ENCODE measurements at regions not wholly inside any gene's neighbourhood (a gene's known extent, or its start where the extent isn't known, plus 50 kb on each side); places are given as distances from the start of the nearest gene placed in this dataset.

DNA sequence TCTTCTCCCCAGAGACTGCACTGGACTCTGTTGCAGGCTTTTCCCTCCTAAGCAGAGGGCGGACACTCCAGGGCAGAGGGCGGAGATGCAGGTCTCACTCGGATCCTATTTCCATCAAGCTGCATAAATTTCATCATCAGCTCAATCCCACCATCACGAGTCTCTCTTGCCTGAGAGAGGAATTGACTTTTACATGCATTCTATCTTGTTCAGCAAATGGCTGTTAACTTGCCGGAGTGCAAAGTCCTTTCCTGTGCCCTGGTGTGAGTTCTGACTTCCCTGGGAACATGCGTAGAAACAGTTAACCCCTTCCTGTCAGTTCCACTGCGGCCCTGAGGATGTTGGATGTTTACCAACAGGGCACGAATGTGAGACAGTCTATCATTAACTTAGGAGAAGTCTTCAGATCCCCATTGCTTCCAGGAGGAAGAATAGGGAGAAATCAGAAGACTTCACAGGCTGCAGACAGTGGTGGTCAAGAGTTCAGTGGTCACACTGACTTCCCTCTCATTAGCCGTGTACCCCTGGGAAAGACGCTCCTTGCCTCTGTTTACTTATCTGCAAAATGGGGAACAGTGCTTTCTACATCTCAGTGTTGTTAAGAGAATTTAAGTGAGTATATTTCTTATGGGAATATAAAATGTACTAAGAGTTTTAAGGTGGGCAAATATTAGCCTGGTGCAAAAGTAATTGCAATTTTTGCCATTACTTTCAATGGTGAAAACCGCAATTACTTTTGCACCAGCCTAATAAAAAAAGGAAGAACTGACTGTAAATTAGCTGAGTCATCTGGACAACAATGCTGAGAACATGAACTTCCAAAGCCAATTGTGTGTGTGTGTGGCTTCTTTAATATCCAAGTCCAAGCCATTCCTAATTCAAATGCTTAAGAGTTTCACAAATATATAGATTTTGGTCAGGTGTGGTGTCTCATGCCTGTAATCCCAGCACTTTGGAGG lies 248.0 kb downstream of the DRD1 start:
- WGBS, 5 donors: 38 to 60% (median 39%) methylated on average over 11 of the region's 11 CpGs
- H3K36me3 ChIP-seq: no peaks in the 10 kb centered on the region
- no peak overlapping the region for H3K4me3 ChIP-seq
- intact Hi-C loops (cut with DNase I; ENCODE audit: low total_unique reads): no loop called here
- H3K9me3 ChIP-seq: peaks cover 0 to 10% (median 0%) of the 10 kb centered on the region in 8 donors
- no peak for TF ChIP-seq POLR2AphosphoS5 (IDR thresholded peaks at IDR 0.05)
- TF ChIP-seq, protein P1, sequence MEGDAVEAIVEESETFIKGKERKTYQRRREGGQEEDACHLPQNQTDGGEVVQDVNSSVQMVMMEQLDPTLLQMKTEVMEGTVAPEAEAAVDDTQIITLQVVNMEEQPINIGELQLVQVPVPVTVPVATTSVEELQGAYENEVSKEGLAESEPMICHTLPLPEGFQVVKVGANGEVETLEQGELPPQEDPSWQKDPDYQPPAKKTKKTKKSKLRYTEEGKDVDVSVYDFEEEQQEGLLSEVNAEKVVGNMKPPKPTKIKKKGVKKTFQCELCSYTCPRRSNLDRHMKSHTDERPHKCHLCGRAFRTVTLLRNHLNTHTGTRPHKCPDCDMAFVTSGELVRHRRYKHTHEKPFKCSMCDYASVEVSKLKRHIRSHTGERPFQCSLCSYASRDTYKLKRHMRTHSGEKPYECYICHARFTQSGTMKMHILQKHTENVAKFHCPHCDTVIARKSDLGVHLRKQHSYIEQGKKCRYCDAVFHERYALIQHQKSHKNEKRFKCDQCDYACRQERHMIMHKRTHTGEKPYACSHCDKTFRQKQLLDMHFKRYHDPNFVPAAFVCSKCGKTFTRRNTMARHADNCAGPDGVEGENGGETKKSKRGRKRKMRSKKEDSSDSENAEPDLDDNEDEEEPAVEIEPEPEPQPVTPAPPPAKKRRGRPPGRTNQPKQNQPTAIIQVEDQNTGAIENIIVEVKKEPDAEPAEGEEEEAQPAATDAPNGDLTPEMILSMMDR (IDR thresholded peaks at IDR 0.05 in 8 of 11, conservative IDR thresholded peaks at IDR 0.05 in 3 of 11): no peak
- TF ChIP-seq POLR2A (IDR thresholded peaks at IDR 0.05): no peak
- H3K4me1 ChIP-seq: no peaks in the 10 kb centered on the region
- peaks cover 0 to 5% (median 0%) of the 10 kb centered on the region in 7 donors for H3K27me3 ChIP-seq (replicated peaks in 1 of 7)
- DNase-seq: no peak
- no peak overlapping the region for H3K27ac ChIP-seq

DNA sequence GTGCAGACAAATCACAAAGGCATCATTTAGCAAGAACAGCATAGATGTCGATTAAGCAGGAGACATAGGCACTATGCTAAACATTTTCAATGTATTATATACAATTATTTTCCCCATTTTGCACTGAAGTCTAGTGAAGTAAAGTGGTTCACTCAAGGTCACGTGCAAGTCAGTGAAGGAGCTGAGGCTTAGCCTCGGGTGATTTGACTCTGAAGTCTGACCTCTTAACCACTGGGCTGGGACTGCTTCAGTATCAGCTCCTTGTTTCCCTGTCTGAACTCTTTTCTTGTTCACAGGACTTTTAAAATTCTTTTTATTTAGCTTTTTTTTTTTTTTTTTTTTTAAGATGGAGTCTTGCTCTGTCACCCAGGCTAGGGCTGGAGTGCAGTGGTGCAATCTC lies 262.7 kb downstream of the DRD1 start:
- TF ChIP-seq, protein P1 (IDR thresholded peaks at IDR 0.05 in 8 of 11, conservative IDR thresholded peaks at IDR 0.05 in 3 of 11): no peak
- TF ChIP-seq POLR2AphosphoS5 (IDR thresholded peaks at IDR 0.05) (no peak), POLR2A (IDR thresholded peaks at IDR 0.05) (no peak)
- intact Hi-C loops (cut with DNase I; ENCODE audit: low total_unique reads): no loop called here

DNA sequence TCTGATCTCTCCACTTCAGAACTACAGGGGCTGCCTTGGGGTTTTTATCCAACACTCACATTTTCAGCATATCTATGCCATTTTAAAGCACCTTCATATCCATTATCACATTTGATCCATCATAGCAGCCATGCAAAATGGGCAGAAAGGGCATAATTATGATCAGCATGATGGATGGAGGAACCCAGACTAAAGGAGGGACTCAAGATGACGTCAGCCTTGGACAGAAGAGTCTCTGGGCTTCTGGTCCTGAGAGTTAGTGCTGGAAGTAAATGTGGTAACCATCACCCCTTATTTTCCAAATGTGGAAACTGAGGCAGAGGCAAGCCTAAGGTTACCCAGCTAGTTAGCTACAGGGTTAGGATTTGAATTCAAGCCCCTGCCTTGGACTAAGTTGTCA lies 273.1 kb downstream of the DRD1 start:
- Histone ChIP-seq H3K27me3 (replicated peaks in 1 of 7) (peaks cover 0 to 6% (median 0%) of the 10 kb centered on the region in 7 donors), H3K36me3 (no peaks in the 10 kb centered on the region), H3K4me3 (no peak overlapping the region), H3K9me3 (no peaks in the 10 kb centered on the region), H3K4me1 (no peaks in the 10 kb centered on the region), H3K27ac (no peak overlapping the region)
- intact Hi-C loops (cut with DNase I; ENCODE audit: low total_unique reads): no loop called here
- DNase-seq: no peak
- TF ChIP-seq, protein P1 (IDR thresholded peaks at IDR 0.05 in 8 of 11, conservative IDR thresholded peaks at IDR 0.05 in 3 of 11): no peak
- no peak for TF ChIP-seq POLR2A (IDR thresholded peaks at IDR 0.05)
- TF ChIP-seq POLR2AphosphoS5 (IDR thresholded peaks at IDR 0.05): no peak
- WGBS, 5 donors: 73 to 81% (median 78%) methylated on average over 1 of the region's 1 CpG

More for the DNA sequence above, 262.7 kb downstream of the DRD1 start:
- DNase-seq: no peak
- Histone ChIP-seq H3K36me3 (no peaks in the 10 kb centered on the region), H3K4me1 (no peaks in the 10 kb centered on the region), H3K4me3 (no peak overlapping the region), H3K9me3 (no peaks in the 10 kb centered on the region), H3K27me3 (replicated peaks in 1 of 7) (no peaks in the 10 kb centered on the region), H3K27ac (no peak overlapping the region)
- 80 to 92% (median 83%) methylated on average over 3 of the region's 3 CpGs for WGBS, 5 donors

DNA sequence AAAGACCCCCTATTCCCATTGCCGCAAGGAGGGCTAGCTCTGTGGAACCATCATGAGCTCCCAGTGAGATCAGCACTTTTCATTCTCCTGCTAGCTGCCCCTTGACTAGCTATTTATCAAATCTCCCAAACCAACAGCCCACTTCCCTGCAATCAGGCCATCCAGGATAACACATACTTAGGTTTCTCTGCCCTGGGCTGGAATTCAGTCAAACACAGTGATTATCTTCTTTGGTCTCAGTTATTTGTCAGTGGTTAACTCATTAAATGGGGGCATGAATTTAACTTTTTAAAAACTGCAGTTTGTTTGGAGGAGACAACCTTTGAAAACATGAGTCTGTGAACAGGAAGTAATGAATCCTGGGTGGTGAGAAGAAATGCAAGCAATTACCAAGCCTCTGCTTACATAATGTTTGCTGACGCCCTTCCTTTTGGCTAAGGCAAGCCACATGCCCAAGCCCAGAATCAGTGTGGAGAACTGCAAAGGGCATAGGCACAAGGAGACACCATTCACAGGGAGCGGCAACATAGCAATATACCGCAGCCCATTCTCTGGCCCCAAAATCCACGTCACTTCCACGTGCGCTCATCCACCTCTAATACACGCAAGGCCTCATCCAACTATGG lies 275.0 kb downstream of the DRD1 start:
- no peaks in the 10 kb centered on the region for H3K9me3 ChIP-seq
- H3K4me1 ChIP-seq: no peaks in the 10 kb centered on the region
- TF ChIP-seq POLR2A (IDR thresholded peaks at IDR 0.05) (no peak), POLR2AphosphoS5 (IDR thresholded peaks at IDR 0.05) (no peak)
- TF ChIP-seq, protein P1 (IDR thresholded peaks at IDR 0.05 in 8 of 11, conservative IDR thresholded peaks at IDR 0.05 in 3 of 11): no peak
- H3K27ac ChIP-seq: no peak overlapping the region
- H3K4me3 ChIP-seq: no peak overlapping the region
- DNase-seq: no peak
- H3K27me3 ChIP-seq (replicated peaks in 1 of 7): peaks cover 0 to under 1% (median 0%) of the 10 kb centered on the region in 7 donors
- H3K36me3 ChIP-seq: no peaks in the 10 kb centered on the region
- 82 to 92% (median 87%) methylated on average over 8 of the region's 8 CpGs for WGBS, 5 donors
- intact Hi-C loops (cut with DNase I; ENCODE audit: low total_unique reads): no loop called here

All from spleen (tissue), 11 donors.